ENCODE measurements at regions not wholly inside any gene's neighbourhood (a gene's known extent, or its start where the extent isn't known, plus 50 kb on each side); places are given as distances from the start of the nearest gene placed in this dataset.
"Not testable (repeated sequence)": the region's sequence is repeated elsewhere in the genome, so short reads cannot be mapped to it uniquely, and the experiment has no call there.

- intact Hi-C loops (cut with DNase I; ENCODE audit: low total_unique reads): no loop called here
- H3K9me3 ChIP-seq: no peaks in the 10 kb centered on the region
- peaks cover 0 to 28% (median 0%) of the 10 kb centered on the region in 7 donors for H3K27me3 ChIP-seq (replicated peaks in 1 of 7)
- H3K4me3 ChIP-seq: no peak overlapping the region
- 81 to 92% (median 87%) methylated on average over 6 to 24 of the region's 24 CpGs for WGBS, 5 donors
- TF ChIP-seq POLR2A (IDR thresholded peaks at IDR 0.05): no peak
- no peak for TF ChIP-seq CTCF (IDR thresholded peaks at IDR 0.05 in 8 of 11, conservative IDR thresholded peaks at IDR 0.05 in 3 of 11)
- no peak for TF ChIP-seq POLR2AphosphoS5 (IDR thresholded peaks at IDR 0.05)
- no peak for DNase-seq
- H3K4me1 ChIP-seq: no peaks in the 10 kb centered on the region
- H3K27ac ChIP-seq: no peak overlapping the region
- no peaks in the 10 kb centered on the region for H3K36me3 ChIP-seq
Observed at GRCh38 chr2:131835621-131836091, 308.0 kb downstream of the CCDC74A start.

- H3K27me3 ChIP-seq (replicated peaks in 1 of 7): peaks cover 0 to 24% (median 0%) of the 10 kb centered on the region in 7 donors
- WGBS, 5 donors: 72 to 89% (median 88%) methylated on average over 3 to 11 of the region's 11 CpGs
- DNase-seq; H3K4me3 ChIP-seq; H3K9me3 ChIP-seq; H3K27ac ChIP-seq; H3K36me3 ChIP-seq; intact Hi-C loops (cut with DNase I; ENCODE audit: low total_unique reads); H3K4me1 ChIP-seq: not testable (repeated sequence)
Observed at GRCh38 chr2:131836116-131836515, 308.4 kb downstream of the CCDC74A start.

GRCh38 chr2:131844044-131844443, 316.4 kb downstream of the CCDC74A start:
- H3K4me1 ChIP-seq; H3K9me3 ChIP-seq; H3K4me3 ChIP-seq; H3K36me3 ChIP-seq; H3K27ac ChIP-seq; intact Hi-C loops (cut with DNase I; ENCODE audit: low total_unique reads); H3K27me3 ChIP-seq (replicated peaks in 1 of 7); DNase-seq: not testable (repeated sequence)
- 36 to 57% (median 48%) methylated on average over 2 of the region's 2 CpGs for WGBS, 5 donors

- intact Hi-C loops (cut with DNase I; ENCODE audit: low total_unique reads): not testable (repeated sequence)
Observed at GRCh38 chr2:131856202-131856601, 305.6 kb downstream of the ANKRD30BL start.

GRCh38 chr2:131858197-131858596, 303.6 kb downstream of the ANKRD30BL start:
- H3K27me3 ChIP-seq (replicated peaks in 1 of 7); H3K36me3 ChIP-seq; H3K9me3 ChIP-seq; H3K4me1 ChIP-seq; H3K4me3 ChIP-seq; H3K27ac ChIP-seq; intact Hi-C loops (cut with DNase I; ENCODE audit: low total_unique reads); DNase-seq: not testable (repeated sequence)
- 6 to 17% (median 11%) methylated on average over 3 of the region's 3 CpGs for WGBS, 5 donors
- TF ChIP-seq CTCF (IDR thresholded peaks at IDR 0.05 in 8 of 11, conservative IDR thresholded peaks at IDR 0.05 in 3 of 11): peak in 2 of 11 experiments; percentile 10 to 18

More at GRCh38 chr2:131856202-131856601, 305.6 kb downstream of the ANKRD30BL start:
- not testable (repeated sequence) for H3K4me3 ChIP-seq; DNase-seq; H3K36me3 ChIP-seq; H3K27me3 ChIP-seq (replicated peaks in 1 of 7); H3K27ac ChIP-seq; H3K4me1 ChIP-seq; H3K9me3 ChIP-seq
- 36 to 68% (median 64%) methylated on average over 1 of the region's 1 CpG for WGBS, 5 donors

Small RNA genes in the stretch of these regions (small RNA-seq; reads per million reads assigned to genes)
- 0 reads per million in 4 donors for gene RNU6-617P
